GM12878 (cell line): ENCODE measurements at regions not wholly inside any gene's neighbourhood (a gene's known extent, or its start where the extent isn't known, plus 50 kb on each side); places are given as distances from the start of the nearest gene placed in this dataset.

ENCODE experiments used
- ATAC-seq: fragments of 200-7000 bp; cut with Tn5 transposase; 3 replicates; pipeline ENCODE4 v1.9.1; 2020; ENCODE audit warnings: mild to moderate bottlenecking, moderate library complexity
- BruUV-seq: library from RNA; stranded (reverse); fragments of 400-500 nt; replicated peaks from 2 replicates; lab custom pipeline; 2021; lab: Mats Ljungman, UMichigan
- CTCF ChIA-PET: fragments of 300-600 bp; sonication (Branson Sonifier 250); formaldehyde crosslinking; extraction: SDS; loops from one replicate; lab custom pipeline; 2021; ENCODE audit warnings: inconsistent platforms; lab: Yijun Ruan, JAX
- POLR2A ChIA-PET: fragments of 350-600 bp; formaldehyde crosslinking; extraction: SDS; loops from one replicate; lab custom pipeline; 2021; ENCODE audit warnings: inconsistent platforms; lab: Charles Lee
- RAD21 ChIA-PET: fragments of 300-600 bp; sonication (Branson Sonifier 250); formaldehyde crosslinking; loops from one replicate; lab custom pipeline; 2023; ENCODE audit warnings: antibody characterized with exemption; ENCODE audit not compliant: unreplicated experiment; lab: Charles Lee
- SMC1A ChIA-PET: fragments of 300-600 bp; sonication (Branson Sonifier 250); formaldehyde crosslinking; loops from one replicate; lab custom pipeline; 2023; ENCODE audit not compliant: unreplicated experiment, uncharacterized antibody; lab: Charles Lee
- DNase-seq: peaks from one replicate; pipeline ENCODE4 v3.0.0-alpha.2; 2011; ENCODE audit warnings: low read depth, low spot score
- FAIRE-seq: peaks from 3 replicates; lab custom pipeline; 2011; peaks lifted over from hg19 to GRCh38; lab: Jason Lieb, UNC
- H2AFZ ChIP-seq: 2 replicates; pipeline ENCODE4 v1.6.0; 2011; ENCODE audit warnings: low read depth, low read length, control low read depth; ENCODE audit not compliant: control insufficient read depth
- H3K27ac ChIP-seq: 2 replicates; pipeline ENCODE4 v1.5.1; 2011; ENCODE audit warnings: control low read depth; ENCODE audit not compliant: control insufficient read depth, insufficient read depth
- H3K27me3 ChIP-seq, 2 experiments: replicated peaks in 1 of 2; 2 replicates each; pipeline versions ENCODE4 v1.6.0 to v1.6.1; 2011; ENCODE audit warnings: low read length in 1 of 2; ENCODE audit not compliant: control insufficient read depth in 2 of 2, insufficient read depth in 2 of 2
- H3K36me3 ChIP-seq, 2 experiments: 2 replicates each; pipeline ENCODE4 v1.5.1; 2011; ENCODE audit warnings: low read length in 1 of 2; ENCODE audit not compliant: control insufficient read depth in 2 of 2, insufficient read depth in 2 of 2
- H3K4me1 ChIP-seq: 2 replicates; pipeline ENCODE4 v1.6.1; 2011; ENCODE audit warnings: mild to moderate bottlenecking, low read length, moderate library complexity, mixed read lengths; ENCODE audit not compliant: control insufficient read depth, insufficient read depth
- H3K4me2 ChIP-seq: 2 replicates; pipeline ENCODE4 v1.6.0; 2011; ENCODE audit warnings: control low read depth; ENCODE audit not compliant: control insufficient read depth, insufficient read depth
- H3K4me3 ChIP-seq: fragments of 200-600 bp; sonication (generic); 2 replicates; pipeline ENCODE4 v1.5.1; 2016
- H3K79me2 ChIP-seq: 2 replicates; pipeline ENCODE4 v1.6.0; 2011; ENCODE audit warnings: low read length; ENCODE audit not compliant: control insufficient read depth, insufficient read depth
- H3K9ac ChIP-seq: 2 replicates; pipeline ENCODE4 v1.8.0; 2011; ENCODE audit warnings: low read length, control low read depth, mixed read lengths; ENCODE audit not compliant: control insufficient read depth, insufficient read depth
- H3K9me3 ChIP-seq: replicated peaks from 3 replicates; pipeline ENCODE4 v1.5.1; 2011; ENCODE audit warnings: mild to moderate bottlenecking, low read length; ENCODE audit not compliant: control insufficient read depth, insufficient read depth
- H4K20me1 ChIP-seq: 2 replicates; pipeline ENCODE4 v1.6.0; 2011; ENCODE audit not compliant: control insufficient read depth, insufficient read depth
- CEBPZ ChIP-seq: fragments of 150-350 bp; IDR thresholded peaks from 2 replicates; pipeline ENCODE4 v1.6.1; 2016; ENCODE audit warnings: low read depth, low read length
- FOXM1 ChIP-seq: IDR thresholded peaks from 2 replicates; pipeline ENCODE4 v1.6.1; 2012; ENCODE audit warnings: low read depth, mild to moderate bottlenecking, inconsistent platforms, low read length, moderate library complexity
- GATAD2B ChIP-seq: fragments of 450-650 bp; conservative IDR thresholded peaks from 2 replicates; pipeline ENCODE4 v1.6.1; 2017; ENCODE audit warnings: low read depth, mild to moderate bottlenecking, moderate library complexity
- MEF2B ChIP-seq: fragments of 450-650 bp; IDR thresholded peaks from 2 replicates; pipeline ENCODE4 v1.6.1; 2018; ENCODE audit warnings: mild to moderate bottlenecking, moderate library complexity; ENCODE audit not compliant: partially characterized antibody, poor library complexity, severe bottlenecking
- WGBS: methylation state at CpG from one replicate; pipeline ENCODE4 v1.1.6; 2016; ENCODE audit warnings: low lambda C conversion rate; ENCODE audit not compliant: insufficient replicate concordance, insufficient coverage; ENCODE audit errors: missing lambda C conversion rate; 5-methylcytosine and 5-hydroxymethylcytosine counted together
- in situ Hi-C: fragments of 300-500 bp; cut with MboI; formaldehyde crosslinking; loops from 9 replicates; pipeline ENCODE4 v1.14.3; 2018; ENCODE audit warnings: mixed read lengths
- intact Hi-C: fragments of 100-400 bp; cut with micrococcal nuclease; formaldehyde crosslinking; loops from one replicate; pipeline ENCODE4 v1.14.2; 2022; ENCODE audit not compliant: unreplicated experiment

- POLR2A ChIA-PET, result no interaction called here
- no peak for FAIRE-seq
Observed at GRCh38 chr17:72361892-72362291, 241.1 kb downstream of the SOX9 start.

More at GRCh38 chr17:72361892-72362291, 241.1 kb downstream of the SOX9 start:
- no peak overlapping the region for H3K4me2 ChIP-seq
- no TSS peak for BruUV-seq
- H3K27me3 ChIP-seq, result 0 out of 4 replicates have a peak, but pooled peaks cover 0 to 4% of the 10 kb centered on the region in 2 experiments
- ChIA-PET SMC1A (interaction anchor here (1.2 kb wide), 1 partner anchor 15 kb away, joined by 3 read pairs; no protein-coding TSS in a partner anchor), RAD21 (no interaction called here), CTCF (no interaction called here)
- no peaks in the 10 kb centered on the region for H4K20me1 ChIP-seq
- intact Hi-C loops, result no loop called here
- TF ChIP-seq CEBPZ, result no peak
- TF ChIP-seq MEF2B, result no peak
- TF ChIP-seq FOXM1, result no peak
- no peak for TF ChIP-seq GATAD2B
- DNase-seq (no peak), ATAC-seq (no peak)
- H3K9ac ChIP-seq, result no peak overlapping the region
- no peaks in the 10 kb centered on the region for H3K79me2 ChIP-seq
- H3K27ac ChIP-seq, result no peak overlapping the region
- H3K36me3 ChIP-seq, result no peaks in the 10 kb centered on the region
- 57% methylated on average over 6 of the region's 6 CpGs for WGBS
- H2AFZ ChIP-seq, result no peak overlapping the region
- H3K4me3 ChIP-seq, result no peak overlapping the region
- no peaks in the 10 kb centered on the region; the same call in 2 of the 3 replicates for H3K9me3 ChIP-seq
- in situ Hi-C loops, result no loop called here
- no peaks in the 10 kb centered on the region for H3K4me1 ChIP-seq
